ENCODE measurements at regions not wholly inside any gene's neighbourhood (a gene's known extent, or its start where the extent isn't known, plus 50 kb on each side); places are given as distances from the start of the nearest gene placed in this dataset.
"Not testable (repeated sequence)": the region's sequence is repeated elsewhere in the genome, so short reads cannot be mapped to it uniquely, and the experiment has no call there.

GRCh38 chr21:38619480-38619879, 121.2 kb upstream of the ERG start:
- DNase-seq: no peak

- no peak for DNase-seq
Measured at GRCh38 chr21:38619992-38620479, 121.8 kb upstream of the ERG start.

- DNase-seq: no peak
Measured at GRCh38 chr21:38621132-38621531, 122.9 kb upstream of the ERG start.

GRCh38 chr21:38622081-38622826, 124.0 kb upstream of the ERG start:
- no peak for DNase-seq

GRCh38 chr21:38622827-38623209, 124.5 kb upstream of the ERG start:
- no peak for DNase-seq

GRCh38 chr21:38623552-38623951, 125.3 kb upstream of the ERG start:
- no peak for DNase-seq

- DNase-seq: no peak
Measured at GRCh38 chr21:38625000-38625399, 126.7 kb upstream of the ERG start.

- DNase-seq: no peak
Measured at GRCh38 chr21:38626306-38626705, 128.0 kb upstream of the ERG start.

- no peak for DNase-seq
Measured at GRCh38 chr21:38628349-38628748, 130.1 kb upstream of the ERG start.

GRCh38 chr21:38631206-38631605, 132.9 kb upstream of the ERG start:
- no peak for DNase-seq

GRCh38 chr21:38631676-38632075, 133.4 kb upstream of the ERG start:
- DNase-seq: no peak

GRCh38 chr21:38637161-38637560, 138.9 kb upstream of the ERG start:
- DNase-seq: no peak

GRCh38 chr21:38639571-38640354, 141.5 kb upstream of the ERG start:
- no peak for DNase-seq

- DNase-seq: not testable (repeated sequence)
Measured at GRCh38 chr21:38640355-38640742, 142.1 kb upstream of the ERG start.

- no peak for DNase-seq
Measured at GRCh38 chr21:38643404-38644023, 145.2 kb upstream of the ERG start.

GRCh38 chr21:38645282-38645681, 147.0 kb upstream of the ERG start:
- no peak for DNase-seq

- DNase-seq: no peak
Measured at GRCh38 chr21:38646213-38646837, 148.0 kb upstream of the ERG start.

- DNase-seq: no peak
Measured at GRCh38 chr21:38649120-38649519, 150.8 kb upstream of the ERG start.

- no peak for DNase-seq
Measured at GRCh38 chr21:38651570-38651969, 153.3 kb upstream of the ERG start.

GRCh38 chr21:38652396-38652795, 153.3 kb upstream of the ETS2 start:
- no peak for DNase-seq

- no peak for DNase-seq
Measured at GRCh38 chr21:38654580-38654979, 151.1 kb upstream of the ETS2 start.

GRCh38 chr21:38658511-38658910, 147.2 kb upstream of the ETS2 start:
- DNase-seq: no peak

GRCh38 chr21:38659936-38660332, 145.8 kb upstream of the ETS2 start:
- DNase-seq: no peak

Data from SHP77 treated with DMSO at 0.1 percent for 48 hours (cell line).